ENCODE measurements at regions not wholly inside any gene's neighbourhood (a gene's known extent, or its start where the extent isn't known, plus 50 kb on each side); places are given as distances from the start of the nearest gene placed in this dataset.

DNA sequence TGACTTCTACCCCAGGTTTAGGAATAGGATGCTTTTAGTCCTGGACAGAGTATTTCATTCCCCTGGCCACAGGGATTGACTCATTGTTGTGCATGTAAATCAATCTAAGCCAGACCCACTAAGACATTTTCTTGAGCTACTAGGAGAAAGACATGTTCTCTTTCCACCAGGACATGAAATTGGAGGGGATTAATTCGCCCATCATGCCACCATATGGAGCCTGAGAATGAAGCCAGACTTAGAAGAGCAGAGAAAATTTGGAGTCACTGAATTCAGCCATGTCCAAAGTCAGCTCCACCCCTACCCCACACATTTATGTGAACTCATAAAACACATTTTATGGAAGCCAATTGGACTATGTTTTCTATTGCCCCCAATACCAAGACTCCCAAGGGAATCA lies 322.5 kb downstream of the NFIB start:
- TF ChIP-seq POLR2AphosphoS5 (IDR thresholded peaks at IDR 0.05), result no peak
- TF ChIP-seq, protein P1, sequence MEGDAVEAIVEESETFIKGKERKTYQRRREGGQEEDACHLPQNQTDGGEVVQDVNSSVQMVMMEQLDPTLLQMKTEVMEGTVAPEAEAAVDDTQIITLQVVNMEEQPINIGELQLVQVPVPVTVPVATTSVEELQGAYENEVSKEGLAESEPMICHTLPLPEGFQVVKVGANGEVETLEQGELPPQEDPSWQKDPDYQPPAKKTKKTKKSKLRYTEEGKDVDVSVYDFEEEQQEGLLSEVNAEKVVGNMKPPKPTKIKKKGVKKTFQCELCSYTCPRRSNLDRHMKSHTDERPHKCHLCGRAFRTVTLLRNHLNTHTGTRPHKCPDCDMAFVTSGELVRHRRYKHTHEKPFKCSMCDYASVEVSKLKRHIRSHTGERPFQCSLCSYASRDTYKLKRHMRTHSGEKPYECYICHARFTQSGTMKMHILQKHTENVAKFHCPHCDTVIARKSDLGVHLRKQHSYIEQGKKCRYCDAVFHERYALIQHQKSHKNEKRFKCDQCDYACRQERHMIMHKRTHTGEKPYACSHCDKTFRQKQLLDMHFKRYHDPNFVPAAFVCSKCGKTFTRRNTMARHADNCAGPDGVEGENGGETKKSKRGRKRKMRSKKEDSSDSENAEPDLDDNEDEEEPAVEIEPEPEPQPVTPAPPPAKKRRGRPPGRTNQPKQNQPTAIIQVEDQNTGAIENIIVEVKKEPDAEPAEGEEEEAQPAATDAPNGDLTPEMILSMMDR (IDR thresholded peaks at IDR 0.05), result no peak

Measured in stomach (tissue), 4 donors.